ENCODE measurements at regions not wholly inside any gene's neighbourhood (a gene's known extent, or its start where the extent isn't known, plus 50 kb on each side); places are given as distances from the start of the nearest gene placed in this dataset.

DNA sequence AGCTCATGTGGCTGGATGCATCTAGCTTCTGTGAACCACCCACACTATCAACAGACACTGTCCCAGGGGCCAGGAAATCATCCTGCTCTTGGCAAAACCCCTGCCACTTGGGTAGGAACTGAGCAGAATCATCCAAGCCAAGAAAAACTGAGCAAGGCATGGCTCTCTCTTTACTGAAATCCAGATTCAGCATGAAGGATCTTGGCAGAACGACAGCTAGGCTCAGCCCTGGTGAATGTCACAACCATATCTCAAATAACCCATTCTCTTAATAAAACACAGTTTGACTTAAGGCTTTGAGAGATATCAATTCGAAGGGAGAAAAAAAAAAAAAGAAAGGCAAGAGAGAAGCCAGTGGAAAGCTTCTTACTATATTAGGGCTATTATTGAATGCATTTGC is 72.2 kb downstream of the MAF start:
- DNase-seq (ENCODE audit: low spot score) (no peak), ATAC-seq (no peak), FAIRE-seq (no peak)
- H3K79me2 ChIP-seq (ENCODE audit: insufficient read depth, low read length), result no peaks in the 10 kb centered on the region
- H4K20me1 ChIP-seq (ENCODE audit: insufficient read depth, low read length), result no peaks in the 10 kb centered on the region
- no peak overlapping the region for H2AFZ ChIP-seq (ENCODE audit: low read length)
- POLR2A ChIA-PET, result no interaction called here
- no peaks in the 10 kb centered on the region for H3K9me3 ChIP-seq (ENCODE audit: low read length)
- no peak for TF ChIP-seq ZNF354B (CRISPR knock-in tag; IDR thresholded peaks at IDR 0.05)
- no peak for TF ChIP-seq ZNF629 (CRISPR knock-in tag; conservative IDR thresholded peaks at IDR 0.05)
- TF ChIP-seq CBX2 (IDR thresholded peaks at IDR 0.05; ENCODE audit: low read depth, low read length), result no peak
- no peak for TF ChIP-seq CBX2 (CRISPR knock-in tag; IDR thresholded peaks at IDR 0.05; ENCODE audit: low read depth)
- no peak for TF ChIP-seq ZNF652 (CRISPR knock-in tag; IDR thresholded peaks at IDR 0.05; ENCODE audit: borderline replicate concordance, low read depth)
- TF ChIP-seq, protein P1, sequence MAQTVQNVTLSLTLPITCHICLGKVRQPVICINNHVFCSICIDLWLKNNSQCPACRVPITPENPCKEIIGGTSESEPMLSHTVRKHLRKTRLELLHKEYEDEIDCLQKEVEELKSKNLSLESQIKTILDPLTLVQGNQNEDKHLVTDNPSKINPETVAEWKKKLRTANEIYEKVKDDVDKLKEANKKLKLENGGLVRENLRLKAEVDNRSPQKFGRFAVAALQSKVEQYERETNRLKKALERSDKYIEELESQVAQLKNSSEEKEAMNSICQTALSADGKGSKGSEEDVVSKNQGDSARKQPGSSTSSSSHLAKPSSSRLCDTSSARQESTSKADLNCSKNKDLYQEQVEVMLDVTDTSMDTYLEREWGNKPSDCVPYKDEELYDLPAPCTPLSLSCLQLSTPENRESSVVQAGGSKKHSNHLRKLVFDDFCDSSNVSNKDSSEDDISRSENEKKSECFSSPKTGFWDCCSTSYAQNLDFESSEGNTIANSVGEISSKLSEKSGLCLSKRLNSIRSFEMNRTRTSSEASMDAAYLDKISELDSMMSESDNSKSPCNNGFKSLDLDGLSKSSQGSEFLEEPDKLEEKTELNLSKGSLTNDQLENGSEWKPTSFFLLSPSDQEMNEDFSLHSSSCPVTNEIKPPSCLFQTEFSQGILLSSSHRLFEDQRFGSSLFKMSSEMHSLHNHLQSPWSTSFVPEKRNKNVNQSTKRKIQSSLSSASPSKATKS (CRISPR knock-in tag; IDR thresholded peaks at IDR 0.05), result no peak
- no peak for TF ChIP-seq DNMT1 (CRISPR knock-in tag; IDR thresholded peaks at IDR 0.05)
- TF ChIP-seq, protein P2, sequence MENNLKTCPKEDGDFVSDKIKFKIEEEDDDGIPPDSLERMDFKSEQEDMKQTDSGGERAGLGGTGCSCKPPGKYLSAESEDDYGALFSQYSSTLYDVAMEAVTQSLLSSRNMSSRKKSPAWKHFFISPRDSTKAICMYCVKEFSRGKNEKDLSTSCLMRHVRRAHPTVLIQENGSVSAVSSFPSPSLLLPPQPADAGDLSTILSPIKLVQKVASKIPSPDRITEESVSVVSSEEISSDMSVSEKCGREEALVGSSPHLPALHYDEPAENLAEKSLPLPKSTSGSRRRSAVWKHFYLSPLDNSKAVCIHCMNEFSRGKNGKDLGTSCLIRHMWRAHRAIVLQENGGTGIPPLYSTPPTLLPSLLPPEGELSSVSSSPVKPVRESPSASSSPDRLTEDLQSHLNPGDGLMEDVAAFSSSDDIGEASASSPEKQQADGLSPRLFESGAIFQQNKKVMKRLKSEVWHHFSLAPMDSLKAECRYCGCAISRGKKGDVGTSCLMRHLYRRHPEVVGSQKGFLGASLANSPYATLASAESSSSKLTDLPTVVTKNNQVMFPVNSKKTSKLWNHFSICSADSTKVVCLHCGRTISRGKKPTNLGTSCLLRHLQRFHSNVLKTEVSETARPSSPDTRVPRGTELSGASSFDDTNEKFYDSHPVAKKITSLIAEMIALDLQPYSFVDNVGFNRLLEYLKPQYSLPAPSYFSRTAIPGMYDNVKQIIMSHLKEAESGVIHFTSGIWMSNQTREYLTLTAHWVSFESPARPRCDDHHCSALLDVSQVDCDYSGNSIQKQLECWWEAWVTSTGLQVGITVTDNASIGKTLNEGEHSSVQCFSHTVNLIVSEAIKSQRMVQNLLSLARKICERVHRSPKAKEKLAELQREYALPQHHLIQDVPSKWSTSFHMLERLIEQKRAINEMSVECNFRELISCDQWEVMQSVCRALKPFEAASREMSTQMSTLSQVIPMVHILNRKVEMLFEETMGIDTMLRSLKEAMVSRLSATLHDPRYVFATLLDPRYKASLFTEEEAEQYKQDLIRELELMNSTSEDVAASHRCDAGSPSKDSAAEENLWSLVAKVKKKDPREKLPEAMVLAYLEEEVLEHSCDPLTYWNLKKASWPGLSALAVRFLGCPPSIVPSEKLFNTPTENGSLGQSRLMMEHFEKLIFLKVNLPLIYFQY (CRISPR knock-in tag; IDR thresholded peaks at IDR 0.05; ENCODE audit: borderline replicate concordance), result no peak
- no peaks in the 10 kb centered on the region for H3K36me3 ChIP-seq (replicated peaks in 1 of 2; ENCODE audit: control insufficient read depth in 1 of 2, insufficient read depth in 2 of 2, low read length in 2 of 2)
- H3K9ac ChIP-seq (ENCODE audit: insufficient read depth, low read depth, low read length), result no peak overlapping the region
- no peak overlapping the region for H3K4me3 ChIP-seq (replicated peaks in 1 of 3; ENCODE audit: insufficient read depth in 1 of 3, low read depth in 2 of 3, low read length in 3 of 3)
- no peak overlapping the region for H3K27ac ChIP-seq (ENCODE audit: extremely low read length, insufficient read depth, low read length)
- H3K4me1 ChIP-seq (ENCODE audit: insufficient read depth, low read length), result no peaks in the 10 kb centered on the region
- CTCF ChIA-PET (ENCODE audit: low intra/inter-chr PET ratio, low total read pairs), result no interaction called here
- H3K4me2 ChIP-seq (ENCODE audit: low read depth, low read length), result no peak overlapping the region
- no TSS peak for BruUV-seq (replicated peaks)
- no peaks in the 10 kb centered on the region for H3K27me3 ChIP-seq (ENCODE audit: control insufficient read depth in 1 of 2, insufficient read depth in 2 of 2, low read length in 2 of 2)
- 0% methylated on average over 2 of the region's 2 CpGs for WGBS (ENCODE audit: low lambda C conversion rate)
- intact Hi-C loops (cut with micrococcal nuclease; ENCODE audit: unreplicated experiment) (no loop called here), in situ Hi-C loops (cut with HindIII; ENCODE audit: extremely low pct_ligation_motif_present, low pct_unique_long_range_greater_than_20kb) (no loop called here)
